Fibroblast of the conjunctiva (primary cell): ENCODE measurements at regions not wholly inside any gene's neighbourhood (a gene's known extent, or its start where the extent isn't known, plus 50 kb on each side); places are given as distances from the start of the nearest gene placed in this dataset.
A peak's percentile ranks its signal among the peaks of the same experiment; 100 is the strongest.

Experiments
- DNase-seq: peaks from one replicate; pipeline ENCODE4 v3.0.0-alpha.2; 2010; ENCODE audit warnings: low read depth

- no peak for DNase-seq
These were observed 61.6 kb upstream of the LAPTM5 start for GRCh38 chr1:30819244-30819571.

GRCh38 chr1:30818568-30819243, 61.1 kb upstream of the LAPTM5 start:
- no peak for DNase-seq

GRCh38 chr1:30817548-30817947, 60.0 kb upstream of the LAPTM5 start:
- no peak for DNase-seq

- DNase-seq = no peak
These were observed 59.5 kb upstream of the LAPTM5 start for GRCh38 chr1:30817077-30817438.

GRCh38 chr1:30816211-30817076, 58.9 kb upstream of the LAPTM5 start:
- DNase-seq = peak; percentile 36

- no peak for DNase-seq
These were observed 58.0 kb upstream of the LAPTM5 start for GRCh38 chr1:30815556-30815955.

GRCh38 chr1:30814292-30814691, 56.7 kb upstream of the LAPTM5 start:
- no peak for DNase-seq

- no peak for DNase-seq
These were observed 54.5 kb upstream of the LAPTM5 start for GRCh38 chr1:30812076-30812475.

GRCh38 chr1:30811187-30811586, 53.6 kb upstream of the LAPTM5 start:
- no peak for DNase-seq

- DNase-seq = no peak
These were observed 53.0 kb upstream of the LAPTM5 start for GRCh38 chr1:30810416-30811080.

GRCh38 chr1:30809514-30810263, 52.1 kb upstream of the LAPTM5 start:
- DNase-seq = peak; percentile 65

GRCh38 chr1:30808067-30808662, 50.6 kb upstream of the LAPTM5 start:
- DNase-seq = no peak

GRCh38 chr1:30807318-30808066, 49.9 kb upstream of the LAPTM5 start:
- peak; percentile 65 for DNase-seq
